ENCODE measurements at regions not wholly inside any gene's neighbourhood (a gene's known extent, or its start where the extent isn't known, plus 50 kb on each side); places are given as distances from the start of the nearest gene placed in this dataset.

DNA sequence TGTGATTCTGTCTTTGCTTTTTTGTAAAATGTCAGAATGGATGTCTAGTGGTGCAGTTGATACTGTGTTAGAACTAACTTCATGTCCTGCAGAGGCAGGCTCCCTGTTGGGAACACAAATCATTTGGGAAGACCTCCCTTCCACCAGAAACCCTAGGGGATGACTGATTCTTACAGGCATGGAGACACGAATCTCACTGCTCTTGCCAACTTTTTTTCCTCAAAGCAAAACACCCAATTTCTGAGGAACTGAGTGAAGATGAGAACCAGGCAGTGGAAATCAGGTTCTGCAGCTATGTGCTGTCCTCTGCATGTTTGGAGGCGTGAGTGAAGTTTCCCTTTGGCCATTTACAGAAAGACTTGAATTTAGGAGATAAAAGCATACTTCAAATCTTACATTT, 87.5 kb upstream of the CSNK1A1L start:
- Histone ChIP-seq H3K4me1 (ENCODE audit: control insufficient read depth, low read depth, low read length) (no peaks in the 10 kb centered on the region), H3K56ac (ENCODE audit: low read length) (peak overlapping the region; percentile 8), H2BK120ac (ENCODE audit: low read depth, low read length) (no peak overlapping the region), H3K23ac (ENCODE audit: low read length) (no peak overlapping the region), H4K8ac (ENCODE audit: low read depth, low read length) (no peak overlapping the region), H3K27me3 (ENCODE audit: insufficient read depth, low read length, poor library complexity) (no peaks in the 10 kb centered on the region), H3K18ac (ENCODE audit: low read length) (no peak overlapping the region), H3K4ac (ENCODE audit: low read depth, low read length) (no peak overlapping the region), H3K4me2 (ENCODE audit: low read length) (no peak overlapping the region), H3K27ac (ENCODE audit: low read depth, low read length) (no peak overlapping the region), H2BK15ac (replicated peaks; ENCODE audit: low read depth) (no peak overlapping the region), H3K79me1 (ENCODE audit: low read length) (no peaks in the 10 kb centered on the region), H2AK5ac (ENCODE audit: low read length) (no peak overlapping the region), H3K4me3 (ENCODE audit: low read length) (no peak overlapping the region), H3K36me3 (ENCODE audit: control insufficient read depth, insufficient read depth, low read length) (no peaks in the 10 kb centered on the region), H3K79me2 (ENCODE audit: control insufficient read depth, insufficient read depth, low read length) (no peaks in the 10 kb centered on the region), H3K9ac (ENCODE audit: low read length) (no peak overlapping the region), H2BK5ac (ENCODE audit: low read length) (no peak overlapping the region), H4K5ac (ENCODE audit: low read length) (no peak overlapping the region)
- DNase-seq, result no peak
- WGBS (ENCODE audit: extremely low coverage, insufficient coverage, low lambda C conversion rate), result no CpG with 5 or more reads among the region's 2 CpGs

DNA sequence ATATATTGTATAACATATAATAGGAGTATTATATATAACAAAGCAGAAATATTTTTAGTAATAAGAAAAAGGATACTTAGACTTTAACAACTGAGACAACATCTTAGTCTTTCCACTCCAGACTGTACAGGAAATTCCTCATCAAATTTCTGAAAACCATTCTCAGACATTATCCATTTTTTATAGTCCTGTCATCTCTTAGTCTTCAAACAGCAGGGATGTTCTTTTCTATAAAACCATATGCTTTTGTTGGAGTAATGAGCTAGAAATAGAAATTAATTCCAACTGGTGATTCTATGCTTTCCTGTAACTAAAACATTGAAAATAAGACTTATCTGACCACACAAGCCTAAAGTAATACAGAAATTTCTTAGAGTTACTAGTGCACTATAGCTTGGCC, 82.2 kb upstream of the CSNK1A1L start:
- H4K5ac ChIP-seq (ENCODE audit: low read length), result no peak overlapping the region
- H3K4me1 ChIP-seq (ENCODE audit: control insufficient read depth, low read depth, low read length), result no peaks in the 10 kb centered on the region
- no peak overlapping the region for H2AK5ac ChIP-seq (ENCODE audit: low read length)
- H2BK5ac ChIP-seq (ENCODE audit: low read length), result no peak overlapping the region
- H2BK120ac ChIP-seq (ENCODE audit: low read depth, low read length), result no peak overlapping the region
- no peak for DNase-seq
- no peak overlapping the region for H3K23ac ChIP-seq (ENCODE audit: low read length)
- H2BK15ac ChIP-seq (replicated peaks; ENCODE audit: low read depth), result no peak overlapping the region
- no peaks in the 10 kb centered on the region for H3K79me1 ChIP-seq (ENCODE audit: low read length)
- no peak overlapping the region for H3K18ac ChIP-seq (ENCODE audit: low read length)
- no peaks in the 10 kb centered on the region for H3K79me2 ChIP-seq (ENCODE audit: control insufficient read depth, insufficient read depth, low read length)
- no peak overlapping the region for H3K56ac ChIP-seq (ENCODE audit: low read length)
- no peak overlapping the region for H3K4me3 ChIP-seq (ENCODE audit: low read length)
- H3K36me3 ChIP-seq (ENCODE audit: control insufficient read depth, insufficient read depth, low read length), result no peaks in the 10 kb centered on the region
- no peak overlapping the region for H4K8ac ChIP-seq (ENCODE audit: low read depth, low read length)
- H3K27ac ChIP-seq (ENCODE audit: low read depth, low read length), result no peak overlapping the region
- no peak overlapping the region for H3K9ac ChIP-seq (ENCODE audit: low read length)
- no peak overlapping the region for H3K4ac ChIP-seq (ENCODE audit: low read depth, low read length)
- no peak overlapping the region for H3K4me2 ChIP-seq (ENCODE audit: low read length)
- H3K27me3 ChIP-seq (ENCODE audit: insufficient read depth, low read length, poor library complexity), result no peaks in the 10 kb centered on the region

DNA sequence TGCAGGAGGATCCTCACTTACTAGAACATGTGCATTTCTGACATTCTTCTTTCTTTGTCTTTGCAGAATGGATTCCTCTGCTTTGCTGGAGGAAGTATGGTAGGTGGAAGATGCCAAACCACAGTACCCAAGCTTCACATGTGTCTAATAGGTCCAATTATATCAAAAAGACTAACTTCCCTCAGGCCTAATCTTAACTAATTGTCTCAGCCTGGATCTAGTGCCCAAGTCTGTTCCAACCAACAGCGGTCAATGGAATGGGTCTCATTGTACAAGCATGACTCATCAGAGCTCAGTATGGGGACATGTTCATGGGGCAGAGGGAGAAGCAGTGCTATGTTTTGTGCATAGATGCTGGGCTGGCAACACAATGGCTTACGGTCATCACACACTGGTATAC, 81.6 kb upstream of the CSNK1A1L start:
- Histone ChIP-seq H2BK5ac (ENCODE audit: low read length) (no peak overlapping the region), H3K4me2 (ENCODE audit: low read length) (no peak overlapping the region), H3K4me1 (ENCODE audit: control insufficient read depth, low read depth, low read length) (no peaks in the 10 kb centered on the region), H3K79me1 (ENCODE audit: low read length) (no peaks in the 10 kb centered on the region), H3K79me2 (ENCODE audit: control insufficient read depth, insufficient read depth, low read length) (no peaks in the 10 kb centered on the region), H2AK5ac (ENCODE audit: low read length) (no peak overlapping the region), H3K23ac (ENCODE audit: low read length) (no peak overlapping the region), H3K27me3 (ENCODE audit: insufficient read depth, low read length, poor library complexity) (no peaks in the 10 kb centered on the region), H3K9ac (ENCODE audit: low read length) (no peak overlapping the region), H3K56ac (ENCODE audit: low read length) (no peak overlapping the region), H3K18ac (ENCODE audit: low read length) (no peak overlapping the region), H4K8ac (ENCODE audit: low read depth, low read length) (no peak overlapping the region), H2BK120ac (ENCODE audit: low read depth, low read length) (no peak overlapping the region), H3K27ac (ENCODE audit: low read depth, low read length) (no peak overlapping the region), H3K36me3 (ENCODE audit: control insufficient read depth, insufficient read depth, low read length) (no peaks in the 10 kb centered on the region), H4K5ac (ENCODE audit: low read length) (no peak overlapping the region), H3K4me3 (ENCODE audit: low read length) (no peak overlapping the region), H3K4ac (ENCODE audit: low read depth, low read length) (no peak overlapping the region), H2BK15ac (replicated peaks; ENCODE audit: low read depth) (no peak overlapping the region)
- no CpG with 5 or more reads among the region's 2 CpGs for WGBS (ENCODE audit: extremely low coverage, insufficient coverage, low lambda C conversion rate)
- DNase-seq, result no peak

DNA sequence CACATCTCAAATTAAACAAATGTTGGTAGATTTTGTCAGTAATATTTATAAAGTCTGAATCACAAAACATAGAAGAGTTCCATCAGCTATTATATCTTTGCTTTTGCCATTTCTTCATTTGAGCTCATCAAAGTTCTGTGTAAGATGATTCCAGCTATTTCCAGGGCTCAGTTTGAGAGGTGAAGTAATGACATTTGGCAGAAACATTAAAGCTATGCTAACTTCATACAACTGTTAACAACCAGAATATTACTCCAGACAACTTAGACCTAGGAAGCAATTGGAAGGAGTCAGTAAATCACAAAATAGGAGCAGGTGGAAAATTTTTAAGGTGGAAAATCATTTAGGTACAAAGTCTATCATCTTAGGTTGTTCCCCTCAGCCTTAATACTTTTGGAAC, 76.2 kb upstream of the CSNK1A1L start:
- Histone ChIP-seq H3K18ac (ENCODE audit: low read length) (no peak overlapping the region), H4K8ac (ENCODE audit: low read depth, low read length) (no peak overlapping the region), H3K4me3 (ENCODE audit: low read length) (no peak overlapping the region), H3K79me2 (ENCODE audit: control insufficient read depth, insufficient read depth, low read length) (no peaks in the 10 kb centered on the region), H3K4ac (ENCODE audit: low read depth, low read length) (no peak overlapping the region), H4K5ac (ENCODE audit: low read length) (no peak overlapping the region), H2AK5ac (ENCODE audit: low read length) (no peak overlapping the region), H3K4me1 (ENCODE audit: control insufficient read depth, low read depth, low read length) (no peaks in the 10 kb centered on the region), H3K56ac (ENCODE audit: low read length) (no peak overlapping the region), H3K27ac (ENCODE audit: low read depth, low read length) (no peak overlapping the region), H3K23ac (ENCODE audit: low read length) (no peak overlapping the region), H2BK15ac (replicated peaks; ENCODE audit: low read depth) (no peak overlapping the region), H3K4me2 (ENCODE audit: low read length) (no peak overlapping the region), H3K9ac (ENCODE audit: low read length) (no peak overlapping the region), H3K27me3 (ENCODE audit: insufficient read depth, low read length, poor library complexity) (no peaks in the 10 kb centered on the region), H3K79me1 (ENCODE audit: low read length) (no peaks in the 10 kb centered on the region), H2BK5ac (ENCODE audit: low read length) (no peak overlapping the region), H2BK120ac (ENCODE audit: low read depth, low read length) (no peak overlapping the region), H3K36me3 (ENCODE audit: control insufficient read depth, insufficient read depth, low read length) (no peaks in the 10 kb centered on the region)
- DNase-seq, result no peak

DNA sequence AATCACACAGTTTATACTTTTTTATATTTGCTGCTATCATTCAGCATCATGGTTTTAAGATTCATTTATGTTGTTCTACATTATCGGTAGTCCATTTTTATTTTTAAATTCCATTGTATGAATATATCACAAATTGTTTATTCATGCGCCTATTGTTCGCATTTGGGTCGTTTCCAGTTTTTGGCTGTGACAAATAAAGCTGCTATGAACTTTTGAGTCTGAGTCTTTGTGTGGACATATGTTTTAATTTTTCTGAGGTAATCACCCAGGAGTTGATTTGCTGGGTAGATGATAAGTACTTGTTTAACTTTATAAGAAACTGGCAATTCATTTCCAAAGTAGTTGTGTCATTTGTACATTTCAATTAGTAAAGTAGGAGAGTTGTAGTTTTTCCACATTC, 74.2 kb upstream of the CSNK1A1L start:
- Histone ChIP-seq H3K18ac (ENCODE audit: low read length) (no peak overlapping the region), H2BK5ac (ENCODE audit: low read length) (no peak overlapping the region), H3K27ac (ENCODE audit: low read depth, low read length) (no peak overlapping the region), H4K8ac (ENCODE audit: low read depth, low read length) (no peak overlapping the region), H3K9ac (ENCODE audit: low read length) (no peak overlapping the region), H3K4me2 (ENCODE audit: low read length) (no peak overlapping the region), H4K5ac (ENCODE audit: low read length) (no peak overlapping the region), H3K36me3 (ENCODE audit: control insufficient read depth, insufficient read depth, low read length) (no peaks in the 10 kb centered on the region), H3K23ac (ENCODE audit: low read length) (no peak overlapping the region), H3K4me3 (ENCODE audit: low read length) (no peak overlapping the region), H3K79me1 (ENCODE audit: low read length) (no peaks in the 10 kb centered on the region), H3K79me2 (ENCODE audit: control insufficient read depth, insufficient read depth, low read length) (no peaks in the 10 kb centered on the region), H2AK5ac (ENCODE audit: low read length) (no peak overlapping the region), H3K4me1 (ENCODE audit: control insufficient read depth, low read depth, low read length) (peaks cover 2% of the 10 kb centered on the region), H2BK120ac (ENCODE audit: low read depth, low read length) (no peak overlapping the region), H3K56ac (ENCODE audit: low read length) (no peak overlapping the region), H3K4ac (ENCODE audit: low read depth, low read length) (no peak overlapping the region), H3K27me3 (ENCODE audit: insufficient read depth, low read length, poor library complexity) (no peaks in the 10 kb centered on the region), H2BK15ac (replicated peaks; ENCODE audit: low read depth) (no peak overlapping the region)
- no peak for DNase-seq
- WGBS (ENCODE audit: extremely low coverage, insufficient coverage, low lambda C conversion rate), result no CpG with 5 or more reads among the region's 4 CpGs

DNA sequence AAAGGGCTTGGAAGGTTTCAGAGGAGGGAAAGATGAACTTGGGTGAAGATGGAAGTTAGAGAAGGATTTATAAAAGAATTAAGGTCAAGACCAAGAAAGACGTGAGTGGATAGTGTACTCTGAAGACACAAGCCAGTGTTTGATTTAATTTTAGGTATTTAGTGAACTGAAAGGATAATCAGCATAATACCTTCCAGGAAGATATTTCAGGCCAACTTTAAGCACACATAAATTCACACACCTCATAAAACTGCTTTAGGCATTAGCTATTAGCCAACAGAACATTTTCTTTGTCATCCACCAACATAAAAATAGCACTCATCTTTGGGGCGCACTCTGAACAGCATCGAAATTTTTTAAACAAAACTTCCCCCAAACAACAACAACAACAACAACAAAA, 71.7 kb upstream of the CSNK1A1L start:
- Histone ChIP-seq H3K4me1 (ENCODE audit: control insufficient read depth, low read depth, low read length) (peaks cover 2% of the 10 kb centered on the region), H2BK120ac (ENCODE audit: low read depth, low read length) (no peak overlapping the region), H3K4me2 (ENCODE audit: low read length) (no peak overlapping the region), H2BK5ac (ENCODE audit: low read length) (no peak overlapping the region), H4K5ac (ENCODE audit: low read length) (no peak overlapping the region), H3K4me3 (ENCODE audit: low read length) (no peak overlapping the region), H3K9ac (ENCODE audit: low read length) (no peak overlapping the region), H2AK5ac (ENCODE audit: low read length) (no peak overlapping the region), H2BK15ac (replicated peaks; ENCODE audit: low read depth) (no peak overlapping the region), H4K8ac (ENCODE audit: low read depth, low read length) (no peak overlapping the region), H3K36me3 (ENCODE audit: control insufficient read depth, insufficient read depth, low read length) (no peaks in the 10 kb centered on the region), H3K27ac (ENCODE audit: low read depth, low read length) (no peak overlapping the region), H3K23ac (ENCODE audit: low read length) (no peak overlapping the region), H3K79me1 (ENCODE audit: low read length) (no peaks in the 10 kb centered on the region), H3K4ac (ENCODE audit: low read depth, low read length) (no peak overlapping the region), H3K27me3 (ENCODE audit: insufficient read depth, low read length, poor library complexity) (no peaks in the 10 kb centered on the region), H3K56ac (ENCODE audit: low read length) (no peak overlapping the region), H3K79me2 (ENCODE audit: control insufficient read depth, insufficient read depth, low read length) (no peaks in the 10 kb centered on the region), H3K18ac (ENCODE audit: low read length) (no peak overlapping the region)
- 100% methylated on average over 2 of the region's 3 CpGs for WGBS (ENCODE audit: extremely low coverage, insufficient coverage, low lambda C conversion rate)
- no peak for DNase-seq

Measured in mesendoderm (in vitro differentiated cells).